Aorta (tissue), 5 donors: ENCODE measurements at regions not wholly inside any gene's neighbourhood (a gene's known extent, or its start where the extent isn't known, plus 50 kb on each side); places are given as distances from the start of the nearest gene placed in this dataset.

ENCODE experiments used
- ATAC-seq: fragments of 200-7000 bp; cut with Tn5 transposase; one replicate; pipeline ENCODE4 v1.9.1; 2022; ENCODE audit warnings: moderate library complexity; ENCODE audit not compliant: low FRiP score
- DNase-seq, 2 donors: peaks; one replicate each; pipeline ENCODE4 v3.0.0-alpha.2; 2020
- H3K27ac ChIP-seq, 2 donors: one replicate each; pipeline ENCODE4 v1.5.1; 2013; ENCODE audit warnings: low read length in 2 of 2, mild to moderate bottlenecking in 2 of 2, moderate library complexity in 2 of 2, control low read depth in 1 of 2, inconsistent platforms in 1 of 2, low read depth in 1 of 2
- H3K27me3 ChIP-seq, 2 donors: one replicate each; pipeline ENCODE4 v1.6.1; 2013; ENCODE audit warnings: control low read depth in 1 of 2, low read length in 1 of 2, mild to moderate bottlenecking in 1 of 2, moderate library complexity in 1 of 2; ENCODE audit not compliant: insufficient read depth in 2 of 2, control insufficient read depth in 1 of 2
- H3K36me3 ChIP-seq, 2 donors: one replicate each; pipeline ENCODE4 v1.6.1; 2013; ENCODE audit warnings: control low read depth in 1 of 2, low read length in 1 of 2, mild to moderate bottlenecking in 1 of 2; ENCODE audit not compliant: insufficient read depth in 2 of 2, control insufficient read depth in 1 of 2
- H3K4me1 ChIP-seq, 2 donors: one replicate each; pipeline ENCODE4 v1.6.1; 2013; ENCODE audit warnings: low read length in 2 of 2, control low read depth in 1 of 2, mild to moderate bottlenecking in 1 of 2, moderate library complexity in 1 of 2; ENCODE audit not compliant: insufficient read depth in 2 of 2, control insufficient read depth in 1 of 2
- H3K4me3 ChIP-seq, 2 donors: one replicate each; pipeline ENCODE4 v1.5.1; 2013; ENCODE audit warnings: low read length in 2 of 2, control low read depth in 1 of 2, mild to moderate bottlenecking in 1 of 2
- H3K9me3 ChIP-seq: one replicate; pipeline ENCODE4 v1.6.1; 2013; ENCODE audit warnings: mild to moderate bottlenecking, low read length; ENCODE audit not compliant: control insufficient read depth
- WGBS, 2 donors: extraction: QIAGEN DNeasy Blood & Tissue Kit; methylation state at CpG; one replicate each; pipeline ENCODE4 v1.1.7; 2013; 5-methylcytosine and 5-hydroxymethylcytosine counted together
- intact Hi-C, 2 donors: fragments of 100-400 bp; cut with DNase I; formaldehyde crosslinking; loops; one replicate each; pipeline versions ENCODE4 v1.14.2 to v1.15.0; 2022
- donor health status: healthy with polysubstance abuse.
- donor health status: Bipolar disorder and iron deficiency.
- donor health status: DM: no; HTN: no; CAD: no.
- donor health status: DM: no; HTN: no; CAD: no.
- donor health status: DM: yes; HTN: yes; CAD: no.

- Histone ChIP-seq H3K9me3 (no peaks in the 10 kb centered on the region), H3K4me1 (peaks cover 0 to 1% of the 10 kb centered on the region in 2 donors), H3K27me3 (no peaks in the 10 kb centered on the region), H3K27ac (no peak overlapping the region), H3K4me3 (no peak overlapping the region), H3K36me3 (no peaks in the 10 kb centered on the region)
- no peak for ATAC-seq
- no peak for DNase-seq
- intact Hi-C loops = no loop called here
- 61 to 62% methylated on average over 2 of the region's 2 CpGs for WGBS, 2 donors
Observed at GRCh38 chr13:78339927-78340326, 263.4 kb downstream of the POU4F1 start.

GRCh38 chr13:78334059-78334458, 269.3 kb downstream of the POU4F1 start:
- H3K9me3 ChIP-seq = no peaks in the 10 kb centered on the region
- 61 to 62% methylated on average over 7 of the region's 7 CpGs for WGBS, 2 donors
- no peaks in the 10 kb centered on the region for H3K36me3 ChIP-seq
- DNase-seq (peak in 1 of 2 donors; percentile 35), ATAC-seq (no peak)
- H3K4me3 ChIP-seq = no peak overlapping the region
- H3K4me1 ChIP-seq = peaks cover 0 to 1% of the 10 kb centered on the region in 2 donors
- intact Hi-C loops = no loop called here
- no peak overlapping the region for H3K27ac ChIP-seq
- no peaks in the 10 kb centered on the region for H3K27me3 ChIP-seq

DNA sequence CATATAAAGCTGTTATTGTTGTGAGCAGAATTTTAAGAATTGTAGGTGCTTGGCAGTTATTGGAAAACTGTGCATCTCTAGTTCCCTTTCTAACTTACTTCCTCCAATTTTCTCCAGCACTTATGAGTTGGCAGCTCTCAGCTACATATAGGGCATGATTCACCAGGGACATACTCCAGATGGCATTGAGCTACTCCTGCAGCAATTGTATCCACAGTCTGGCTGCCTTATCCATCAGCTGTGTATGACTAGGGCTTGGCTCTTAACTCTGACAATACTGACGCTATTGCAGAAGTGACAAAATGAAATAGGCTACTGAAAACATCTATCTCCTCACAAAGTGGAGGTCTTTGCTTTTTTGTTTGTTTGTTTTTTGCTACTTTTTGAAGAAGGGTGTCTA, 276.7 kb downstream of the POU4F1 start:
- DNase-seq = no peak
- intact Hi-C loops = no loop called here
- no peaks in the 10 kb centered on the region for H3K27me3 ChIP-seq
- H3K9me3 ChIP-seq = no peaks in the 10 kb centered on the region
- no peak for ATAC-seq
- H3K4me3 ChIP-seq = no peak overlapping the region
- no peaks in the 10 kb centered on the region for H3K4me1 ChIP-seq
- H3K36me3 ChIP-seq = no peaks in the 10 kb centered on the region
- H3K27ac ChIP-seq = no peak overlapping the region
- WGBS, 2 donors = 45 to 56% methylated on average over 1 of the region's 1 CpG

- intact Hi-C loops = no loop called here
- Histone ChIP-seq H3K27ac (no peak overlapping the region), H3K4me1 (no peaks in the 10 kb centered on the region), H3K4me3 (no peak overlapping the region), H3K9me3 (no peaks in the 10 kb centered on the region), H3K27me3 (no peaks in the 10 kb centered on the region), H3K36me3 (no peaks in the 10 kb centered on the region)
- no peak for DNase-seq
- WGBS, 2 donors = 86 to 94% methylated on average over 1 of the region's 1 CpG
- no peak for ATAC-seq
Observed at GRCh38 chr13:78325585-78325984, 277.8 kb downstream of the POU4F1 start.

DNA sequence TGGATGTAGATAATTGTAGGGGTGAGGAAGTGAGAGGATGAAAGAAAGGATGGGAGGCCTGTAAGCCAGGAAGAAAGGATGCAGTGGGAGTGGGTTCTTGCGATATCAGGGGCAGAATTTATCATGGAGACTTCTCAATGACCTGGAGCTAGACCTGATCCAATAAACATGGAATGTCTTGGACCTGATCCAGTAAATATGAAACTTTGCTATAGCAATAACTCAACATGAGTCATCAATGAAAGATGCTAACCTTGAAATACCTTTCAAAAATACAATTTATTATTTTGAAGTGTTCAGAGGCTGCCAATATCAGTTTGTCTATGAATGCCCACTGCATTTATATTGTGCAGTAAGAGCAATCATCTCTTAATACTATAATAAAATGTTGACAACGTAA, 279.5 kb downstream of the POU4F1 start:
- no peak overlapping the region for H3K27ac ChIP-seq
- DNase-seq (no peak), ATAC-seq (no peak)
- WGBS, 2 donors = 84 to 92% methylated on average over 2 of the region's 2 CpGs
- H3K36me3 ChIP-seq = no peaks in the 10 kb centered on the region
- intact Hi-C loops = no loop called here
- no peaks in the 10 kb centered on the region for H3K4me1 ChIP-seq
- H3K9me3 ChIP-seq = no peaks in the 10 kb centered on the region
- H3K27me3 ChIP-seq = no peaks in the 10 kb centered on the region
- no peak overlapping the region for H3K4me3 ChIP-seq

DNA sequence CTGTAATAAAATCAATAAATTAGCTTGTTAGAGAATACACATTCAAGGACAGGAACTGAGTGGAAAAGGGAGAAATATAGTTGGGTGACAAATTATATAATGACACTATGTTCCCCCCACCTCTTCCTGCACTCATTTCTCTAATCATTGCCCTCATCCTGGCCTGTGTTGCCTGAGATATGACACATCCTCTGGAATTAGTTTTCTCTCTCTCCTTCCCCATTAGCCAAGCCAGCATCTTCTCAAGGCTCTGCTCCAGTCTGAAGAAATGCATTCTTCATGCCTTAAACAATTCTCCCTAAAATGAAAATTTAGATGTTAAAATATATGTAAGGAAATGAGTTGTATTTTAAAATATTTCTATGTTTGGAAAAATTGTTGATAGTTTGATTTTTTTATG, 280.3 kb downstream of the POU4F1 start:
- DNase-seq = no peak
- Histone ChIP-seq H3K4me1 (no peaks in the 10 kb centered on the region), H3K27me3 (no peaks in the 10 kb centered on the region), H3K27ac (no peak overlapping the region), H3K4me3 (no peak overlapping the region), H3K36me3 (no peaks in the 10 kb centered on the region), H3K9me3 (no peaks in the 10 kb centered on the region)
- ATAC-seq = no peak
- intact Hi-C loops = no loop called here

DNA sequence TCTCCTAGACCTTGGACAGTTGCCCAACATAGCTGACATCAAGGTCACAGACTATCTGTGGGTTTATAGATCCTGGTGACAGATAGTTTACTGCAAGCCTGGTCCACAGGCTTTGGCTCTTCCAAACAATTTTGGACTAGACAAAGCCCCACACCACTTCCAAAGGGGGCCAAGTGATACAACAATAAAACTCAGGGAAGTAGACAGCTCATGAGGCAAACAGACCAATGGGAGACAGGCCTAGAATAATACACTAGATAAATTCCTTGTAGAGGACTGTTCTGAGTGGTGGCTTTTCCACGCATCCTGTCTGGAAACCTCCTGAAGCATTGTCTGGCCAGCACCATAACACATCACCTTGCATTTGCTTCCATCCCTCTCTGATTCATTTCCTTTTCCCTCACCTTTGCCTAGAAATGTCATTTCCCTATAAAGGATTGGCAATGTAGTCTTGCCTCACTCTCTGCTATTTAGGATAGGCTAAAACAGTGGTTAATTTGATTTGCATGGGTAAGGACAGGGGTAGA, 284.2 kb downstream of the POU4F1 start:
- intact Hi-C loops = no loop called here
- no peaks in the 10 kb centered on the region for H3K9me3 ChIP-seq
- no peaks in the 10 kb centered on the region for H3K4me1 ChIP-seq
- no peak for ATAC-seq
- no peak for DNase-seq
- H3K27me3 ChIP-seq = no peaks in the 10 kb centered on the region
- 65 to 76% methylated on average over 1 of the region's 1 CpG for WGBS, 2 donors
- no peaks in the 10 kb centered on the region for H3K36me3 ChIP-seq
- no peak overlapping the region for H3K27ac ChIP-seq
- H3K4me3 ChIP-seq = no peak overlapping the region

GRCh38 chr13:78317030-78317429, 286.3 kb downstream of the POU4F1 start:
- DNase-seq (no peak), ATAC-seq (no peak)
- no peaks in the 10 kb centered on the region for H3K4me1 ChIP-seq
- H3K9me3 ChIP-seq = no peaks in the 10 kb centered on the region
- no peak overlapping the region for H3K4me3 ChIP-seq
- no peak overlapping the region for H3K27ac ChIP-seq
- no peaks in the 10 kb centered on the region for H3K36me3 ChIP-seq
- no peaks in the 10 kb centered on the region for H3K27me3 ChIP-seq
- intact Hi-C loops = no loop called here

- Histone ChIP-seq H3K27me3 (no peaks in the 10 kb centered on the region), H3K27ac (no peak overlapping the region), H3K9me3 (no peaks in the 10 kb centered on the region), H3K36me3 (no peaks in the 10 kb centered on the region), H3K4me3 (no peak overlapping the region), H3K4me1 (no peaks in the 10 kb centered on the region)
- ATAC-seq (no peak), DNase-seq (no peak)
- 81% methylated on average over 4 of the region's 4 CpGs for WGBS, 2 donors
- intact Hi-C loops = no loop called here
Observed at GRCh38 chr13:78309497-78310180, 293.7 kb downstream of the POU4F1 start.
